ENCODE measurements at regions not wholly inside any gene's neighbourhood (a gene's known extent, or its start where the extent isn't known, plus 50 kb on each side); places are given as distances from the start of the nearest gene placed in this dataset.

DNA sequence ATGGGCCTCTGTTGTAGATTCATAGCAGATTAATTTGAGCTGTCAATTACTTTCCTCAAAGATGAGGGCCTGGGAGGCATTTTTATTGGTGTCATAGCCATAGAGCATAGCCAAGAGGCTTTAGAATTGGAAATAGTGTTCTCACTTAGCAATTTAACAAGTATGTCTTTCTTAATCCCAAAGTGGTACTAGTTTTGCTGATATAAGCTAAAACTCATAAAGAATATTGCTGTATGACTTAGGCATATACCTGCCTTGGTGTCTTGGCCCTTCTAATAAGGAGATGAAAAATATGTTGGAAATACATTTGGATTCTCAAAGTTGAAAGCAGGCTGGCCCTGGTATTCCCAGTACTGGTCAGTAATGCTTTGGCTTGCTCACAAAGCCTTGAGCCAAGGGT lies 221.5 kb upstream of the CXCL13 start:
- Histone ChIP-seq H3K4me2 (ENCODE audit: low read depth, low read length, poor library complexity, severe bottlenecking) (no peak overlapping the region), H4K20me1 (ENCODE audit: insufficient read depth, low read length, poor library complexity, severe bottlenecking) (no peaks in the 10 kb centered on the region), H3K9me3 (ENCODE audit: insufficient read depth, low read depth, low read length) (no peaks in the 10 kb centered on the region), H3K4me1 (ENCODE audit: insufficient read depth, low read length, poor library complexity, severe bottlenecking) (no peaks in the 10 kb centered on the region), H3K79me2 (ENCODE audit: insufficient read depth, low read length) (no peaks in the 10 kb centered on the region), H3K9me2 (replicated peaks; ENCODE audit: low read depth, low read length) (no peaks in the 10 kb centered on the region), H3F3A (ENCODE audit: low read depth) (no peaks in the 10 kb centered on the region), H3K9ac (ENCODE audit: low read depth, low read length, poor library complexity, severe bottlenecking) (no peak overlapping the region), H3K36me3 (ENCODE audit: insufficient read depth, low read length) (no peaks in the 10 kb centered on the region), H3K27me3 (ENCODE audit: insufficient read depth, low read length, poor library complexity, severe bottlenecking) (peaks cover 56% of the 10 kb centered on the region), H3K4me3 (ENCODE audit: low read length, poor library complexity, severe bottlenecking) (no peak overlapping the region), H2AFZ (ENCODE audit: low read length) (no peak overlapping the region)
- TF ChIP-seq CTCF (conservative IDR thresholded peaks at IDR 0.05; ENCODE audit: low read length) (no peak), EZH2phosphoT487 (IDR thresholded peaks at IDR 0.05; ENCODE audit: borderline replicate concordance) (no peak)

GRCh38 chr4:77385124-77385969 lies 220.3 kb upstream of the CXCL13 start:
- Histone ChIP-seq H3K9me2 (replicated peaks; ENCODE audit: low read depth, low read length) (no peaks in the 10 kb centered on the region), H3K27me3 (ENCODE audit: insufficient read depth, low read length, poor library complexity, severe bottlenecking) (peaks cover 59% of the 10 kb centered on the region), H3K4me3 (ENCODE audit: low read length, poor library complexity, severe bottlenecking) (no peak overlapping the region), H3F3A (ENCODE audit: low read depth) (no peaks in the 10 kb centered on the region), H4K20me1 (ENCODE audit: insufficient read depth, low read length, poor library complexity, severe bottlenecking) (no peaks in the 10 kb centered on the region), H2AFZ (ENCODE audit: low read length) (peak overlapping the region; percentile 39; the same call in 1 of the 2 replicates), H3K4me1 (ENCODE audit: insufficient read depth, low read length, poor library complexity, severe bottlenecking) (no peaks in the 10 kb centered on the region), H3K4me2 (ENCODE audit: low read depth, low read length, poor library complexity, severe bottlenecking) (peak overlapping the region; percentile 18), H3K79me2 (ENCODE audit: insufficient read depth, low read length) (no peaks in the 10 kb centered on the region), H3K36me3 (ENCODE audit: insufficient read depth, low read length) (no peaks in the 10 kb centered on the region), H3K9me3 (ENCODE audit: insufficient read depth, low read depth, low read length) (no peaks in the 10 kb centered on the region), H3K9ac (ENCODE audit: low read depth, low read length, poor library complexity, severe bottlenecking) (no peak overlapping the region)
- no peak for TF ChIP-seq EZH2phosphoT487 (IDR thresholded peaks at IDR 0.05; ENCODE audit: borderline replicate concordance)
- peak; percentile 88 for TF ChIP-seq CTCF (conservative IDR thresholded peaks at IDR 0.05; ENCODE audit: low read length)

GRCh38 chr4:77393996-77394395 lies 211.6 kb upstream of the CXCL13 start:
- H3K9me2 ChIP-seq (replicated peaks; ENCODE audit: low read depth, low read length) = no peaks in the 10 kb centered on the region
- H3K9me3 ChIP-seq (ENCODE audit: insufficient read depth, low read depth, low read length) = no peaks in the 10 kb centered on the region
- H4K20me1 ChIP-seq (ENCODE audit: insufficient read depth, low read length, poor library complexity, severe bottlenecking) = no peaks in the 10 kb centered on the region
- H2AFZ ChIP-seq (ENCODE audit: low read length) = no peak overlapping the region
- no peaks in the 10 kb centered on the region for H3F3A ChIP-seq (ENCODE audit: low read depth)
- no peaks in the 10 kb centered on the region for H3K36me3 ChIP-seq (ENCODE audit: insufficient read depth, low read length)
- no peak overlapping the region for H3K9ac ChIP-seq (ENCODE audit: low read depth, low read length, poor library complexity, severe bottlenecking)
- no peak overlapping the region for H3K4me2 ChIP-seq (ENCODE audit: low read depth, low read length, poor library complexity, severe bottlenecking)
- H3K4me1 ChIP-seq (ENCODE audit: insufficient read depth, low read length, poor library complexity, severe bottlenecking) = no peaks in the 10 kb centered on the region
- TF ChIP-seq EZH2phosphoT487 (IDR thresholded peaks at IDR 0.05; ENCODE audit: borderline replicate concordance) (no peak), CTCF (conservative IDR thresholded peaks at IDR 0.05; ENCODE audit: low read length) (no peak)
- H3K27me3 ChIP-seq (ENCODE audit: insufficient read depth, low read length, poor library complexity, severe bottlenecking) = peaks cover 84% of the 10 kb centered on the region
- no peaks in the 10 kb centered on the region for H3K79me2 ChIP-seq (ENCODE audit: insufficient read depth, low read length)
- no peak overlapping the region for H3K4me3 ChIP-seq (ENCODE audit: low read length, poor library complexity, severe bottlenecking)

Measured in Loucy (cell line).